ENCODE measurements at regions not wholly inside any gene's neighbourhood (a gene's known extent, or its start where the extent isn't known, plus 50 kb on each side); places are given as distances from the start of the nearest gene placed in this dataset.
A peak's percentile ranks its signal among the peaks of the same experiment; 100 is the strongest.

GRCh38 chr2:49286726-49287125 lies 132.4 kb upstream of the FSHR start:
- Histone ChIP-seq H3K9me3 (no peaks in the 10 kb centered on the region), H3K4me3 (ENCODE audit: low read depth, low read length) (no peak overlapping the region), H3K36me3 (ENCODE audit: control insufficient read depth, insufficient read depth, low read length) (no peaks in the 10 kb centered on the region), H3K4me1 (no peaks in the 10 kb centered on the region), H3K27me3 (replicated peaks; ENCODE audit: control insufficient read depth, insufficient read depth, low read length) (no peaks in the 10 kb centered on the region)
- intact Hi-C loops (cut with micrococcal nuclease; ENCODE audit: unreplicated experiment) = loop anchor here (1.0 to 2.0 kb wide), 3 partner anchors 32 to 340 kb away; no protein-coding TSS in a partner anchor
- CTCF ChIA-PET = no interaction called here
- BruUV-seq (replicated peaks) = no TSS peak
- Mint-ChIP-seq H3K4me1 (ENCODE audit: low read depth, unreplicated experiment) (no peaks in the 10 kb centered on the region), H3K36me3 (ENCODE audit: insufficient read depth, unreplicated experiment) (no peaks in the 10 kb centered on the region), H3K27ac (ENCODE audit: unreplicated experiment) (no peak overlapping the region), H3K27me3 (ENCODE audit: insufficient read depth, unreplicated experiment) (peaks cover 9% of the 10 kb centered on the region), H3K9me3 (ENCODE audit: unreplicated experiment) (no peaks in the 10 kb centered on the region), H3K4me3 (ENCODE audit: unreplicated experiment) (no peak overlapping the region)
- TF ChIP-seq CTCF (IDR thresholded peaks at IDR 0.05; ENCODE audit: insufficient read depth in 1 of 2, low read depth in 1 of 2, low read length in 1 of 2, severe bottlenecking in 1 of 2, unreplicated experiment in 1 of 2) = no peak
- no peak for DNase-seq
- POLR2A ChIA-PET = no interaction called here

GRCh38 chr2:49286045-49286444 lies 131.7 kb upstream of the FSHR start:
- ChIA-PET CTCF (no interaction called here), POLR2A (no interaction called here)
- TF ChIP-seq CTCF (IDR thresholded peaks at IDR 0.05; ENCODE audit: insufficient read depth in 1 of 2, low read depth in 1 of 2, low read length in 1 of 2, severe bottlenecking in 1 of 2, unreplicated experiment in 1 of 2) = peak; percentile 29 to 41
- Histone ChIP-seq H3K27me3 (replicated peaks; ENCODE audit: control insufficient read depth, insufficient read depth, low read length) (no peaks in the 10 kb centered on the region), H3K4me1 (no peaks in the 10 kb centered on the region), H3K4me3 (ENCODE audit: low read depth, low read length) (no peak overlapping the region), H3K9me3 (no peaks in the 10 kb centered on the region), H3K36me3 (ENCODE audit: control insufficient read depth, insufficient read depth, low read length) (no peaks in the 10 kb centered on the region)
- Mint-ChIP-seq H3K4me3 (ENCODE audit: unreplicated experiment) (no peak overlapping the region), H3K27ac (ENCODE audit: unreplicated experiment) (no peak overlapping the region), H3K4me1 (ENCODE audit: low read depth, unreplicated experiment) (no peaks in the 10 kb centered on the region), H3K9me3 (ENCODE audit: unreplicated experiment) (no peaks in the 10 kb centered on the region), H3K36me3 (ENCODE audit: insufficient read depth, unreplicated experiment) (no peaks in the 10 kb centered on the region), H3K27me3 (ENCODE audit: insufficient read depth, unreplicated experiment) (peaks cover 9% of the 10 kb centered on the region)
- no TSS peak for BruUV-seq (replicated peaks)
- intact Hi-C loops (cut with micrococcal nuclease; ENCODE audit: unreplicated experiment) = loop anchor here (1.0 to 2.0 kb wide), 3 partner anchors 31 to 340 kb away; no protein-coding TSS in a partner anchor
- peak in 1 of 2 experiments; percentile 16 for DNase-seq

- Histone ChIP-seq H3K36me3 (ENCODE audit: control insufficient read depth, insufficient read depth, low read length) (no peaks in the 10 kb centered on the region), H3K9me3 (peaks cover 5% of the 10 kb centered on the region; the same call in 1 of the 2 replicates), H3K27me3 (replicated peaks; ENCODE audit: control insufficient read depth, insufficient read depth, low read length) (no peaks in the 10 kb centered on the region; the same call in 1 of the 2 replicates), H3K4me3 (ENCODE audit: low read depth, low read length) (no peak overlapping the region), H3K4me1 (no peaks in the 10 kb centered on the region)
- Mint-ChIP-seq H3K4me1 (ENCODE audit: low read depth, unreplicated experiment) (no peaks in the 10 kb centered on the region), H3K27me3 (ENCODE audit: insufficient read depth, unreplicated experiment) (no peaks in the 10 kb centered on the region), H3K9me3 (ENCODE audit: unreplicated experiment) (peaks cover 6% of the 10 kb centered on the region), H3K27ac (ENCODE audit: unreplicated experiment) (no peak overlapping the region), H3K4me3 (ENCODE audit: unreplicated experiment) (no peak overlapping the region), H3K36me3 (ENCODE audit: insufficient read depth, unreplicated experiment) (no peaks in the 10 kb centered on the region)
- ChIA-PET CTCF (no interaction called here), POLR2A (no interaction called here)
- intact Hi-C loops (cut with micrococcal nuclease; ENCODE audit: unreplicated experiment) = no loop called here
- DNase-seq = no peak
- TF ChIP-seq CTCF (IDR thresholded peaks at IDR 0.05; ENCODE audit: insufficient read depth in 1 of 2, low read depth in 1 of 2, low read length in 1 of 2, severe bottlenecking in 1 of 2, unreplicated experiment in 1 of 2) = no peak
- BruUV-seq (replicated peaks) = no TSS peak
Observed at GRCh38 chr2:49278561-49278960, 124.2 kb upstream of the FSHR start.
